GM19438 (cell line): ENCODE measurements at regions not wholly inside any gene's neighbourhood (a gene's known extent, or its start where the extent isn't known, plus 50 kb on each side); places are given as distances from the start of the nearest gene placed in this dataset.
"Not testable (repeated sequence)": the region's sequence is repeated elsewhere in the genome, so short reads cannot be mapped to it uniquely, and the experiment has no call there.

Experiments
- ATAC-seq: cut with Tn5 transposase; IDR thresholded peaks from one replicate; pipeline ENCODE4 v1.9.1; 2021; ENCODE audit warnings: low read depth; ENCODE audit not compliant: unreplicated experiment

DNA sequence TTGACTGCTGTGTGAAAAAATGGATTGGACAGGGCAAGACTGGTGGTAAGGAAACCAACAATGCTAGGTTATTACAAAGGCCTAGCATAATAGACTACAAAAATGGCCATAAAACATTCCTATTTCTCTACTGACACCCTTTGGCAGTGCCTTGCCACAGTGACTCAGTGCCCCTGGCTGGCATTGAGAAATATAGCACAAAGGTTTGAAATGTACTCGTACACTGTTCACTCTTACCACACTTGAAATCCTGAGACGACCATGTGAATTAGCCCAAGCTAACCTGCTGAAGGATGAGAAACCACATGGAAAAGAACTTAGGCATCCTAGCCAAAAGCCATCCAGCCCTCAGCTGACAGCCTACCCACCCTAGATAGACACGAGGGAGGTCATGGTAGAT, 149.8 kb upstream of the PALMD start:
- no peak for ATAC-seq

DNA sequence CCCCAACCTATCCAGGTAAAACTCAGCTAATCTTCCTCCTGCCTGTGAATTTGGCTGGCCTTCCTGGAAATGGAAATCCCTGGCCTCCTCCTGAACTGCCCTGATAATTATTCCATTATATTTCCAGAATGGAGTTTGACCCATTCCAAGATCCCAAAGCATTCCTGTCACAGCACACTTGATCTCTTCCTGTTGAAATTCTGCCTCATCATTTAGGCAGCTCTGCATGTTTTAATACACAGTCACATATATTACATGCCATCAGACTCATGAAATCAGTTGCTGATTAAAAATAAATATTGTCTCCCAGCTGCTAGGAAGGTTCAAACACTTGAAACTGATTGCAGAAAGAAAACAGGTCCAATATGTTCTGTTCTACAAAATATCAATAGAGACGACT, 148.2 kb upstream of the PALMD start:
- no peak for ATAC-seq

DNA sequence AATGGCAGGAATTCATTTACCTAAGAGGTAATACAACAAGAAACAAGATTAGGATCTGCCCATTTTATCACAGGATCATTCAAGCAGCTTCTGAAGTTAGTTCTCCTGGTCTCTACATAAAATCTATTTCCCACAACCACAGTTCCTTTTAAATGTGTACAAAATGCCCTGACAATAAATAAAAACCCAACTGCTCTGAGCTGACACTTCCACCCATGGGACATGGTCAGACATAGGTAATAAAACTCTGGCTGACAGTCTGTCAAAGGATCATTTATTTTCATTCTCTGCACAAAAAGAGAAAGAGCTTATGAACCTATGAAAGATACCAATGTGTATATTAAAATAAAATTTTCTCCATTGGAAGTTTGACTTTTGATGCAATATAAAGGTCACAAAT, 145.4 kb upstream of the PALMD start:
- no peak for ATAC-seq

DNA sequence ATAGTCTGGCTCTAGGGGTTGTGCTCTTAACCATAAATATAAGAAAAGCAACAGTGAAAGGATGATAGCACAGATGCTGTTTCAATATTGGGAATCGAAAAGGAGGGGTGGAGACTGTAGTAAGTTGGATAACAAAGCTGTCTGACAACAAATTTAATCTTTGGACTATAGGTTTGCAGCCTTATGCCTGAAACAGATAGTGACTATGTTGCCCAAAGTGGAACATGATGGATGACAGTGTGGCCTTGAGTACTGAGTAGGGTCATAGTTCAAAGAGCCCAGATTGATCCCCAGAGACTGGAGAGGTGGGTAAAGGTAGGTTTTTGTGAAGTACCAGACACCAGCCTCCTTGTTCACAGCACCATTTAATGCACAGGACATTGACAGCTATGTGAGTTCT, 144.0 kb upstream of the PALMD start:
- no peak for ATAC-seq

DNA sequence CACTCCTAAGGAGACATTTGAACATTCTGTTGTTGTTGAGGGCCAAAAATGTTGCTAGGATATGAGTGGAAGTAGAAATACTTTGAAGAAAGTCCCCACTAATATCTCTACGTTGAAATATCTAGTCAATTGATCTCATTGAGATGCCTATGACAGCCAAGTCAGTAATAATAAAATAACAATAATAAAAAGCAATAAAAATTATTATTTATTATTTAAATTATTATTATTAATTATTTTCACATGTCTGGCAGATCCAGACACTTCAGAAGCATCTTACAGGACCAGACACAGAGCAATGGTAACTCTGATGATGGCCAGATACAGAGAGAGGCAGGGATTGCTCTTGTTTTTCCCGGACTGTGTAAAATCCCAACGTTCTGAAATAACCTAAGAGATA, 143.5 kb upstream of the PALMD start:
- ATAC-seq = no peak

GRCh38 chr1:99503276-99503747, 142.6 kb upstream of the PALMD start:
- no peak for ATAC-seq

GRCh38 chr1:99504287-99504686, 141.6 kb upstream of the PALMD start:
- no peak for ATAC-seq

DNA sequence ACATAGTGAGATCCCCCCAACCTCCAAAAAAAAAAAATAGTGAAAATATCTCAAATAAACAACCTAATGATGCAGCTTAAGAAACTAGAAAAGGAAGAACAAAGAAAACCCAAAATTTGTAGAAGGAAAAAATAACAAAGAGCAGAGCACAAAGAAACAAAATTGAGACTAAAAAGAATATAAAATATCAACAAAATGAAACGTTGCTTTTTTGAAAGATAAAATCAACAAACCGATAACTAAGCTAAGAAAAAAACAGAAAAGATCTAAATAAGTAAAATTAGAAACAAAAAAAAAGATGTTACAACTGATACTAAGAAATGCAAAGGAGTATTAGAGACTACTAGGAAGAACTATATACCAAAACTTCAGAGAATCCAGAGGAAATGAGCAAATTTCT, 139.3 kb upstream of the PALMD start:
- ATAC-seq = no peak

DNA sequence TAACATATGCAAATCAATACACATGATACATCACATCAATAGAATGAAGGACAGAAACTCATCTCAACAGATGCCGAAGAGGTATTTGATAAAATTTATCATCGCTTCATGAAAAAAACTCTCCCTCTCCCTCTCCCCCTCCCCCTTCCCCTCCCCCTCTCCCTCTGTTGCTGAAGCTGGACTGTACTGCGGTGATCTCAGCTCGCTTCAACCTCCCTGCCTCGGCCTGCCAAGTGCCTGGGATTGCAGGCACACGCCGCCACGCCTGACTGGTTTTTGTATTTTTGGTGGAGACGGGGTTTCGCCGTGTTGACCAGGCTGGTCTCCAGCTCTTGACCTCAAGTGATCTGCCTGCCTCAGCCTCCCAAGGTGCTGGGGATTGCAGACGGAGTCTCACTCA, 138.5 kb upstream of the PALMD start:
- not testable (repeated sequence) for ATAC-seq

GRCh38 chr1:99507906-99508732, 137.8 kb upstream of the PALMD start:
- no peak for ATAC-seq

- not testable (repeated sequence) for ATAC-seq
These were observed 137.0 kb upstream of the PALMD start for GRCh38 chr1:99508733-99509445.

DNA sequence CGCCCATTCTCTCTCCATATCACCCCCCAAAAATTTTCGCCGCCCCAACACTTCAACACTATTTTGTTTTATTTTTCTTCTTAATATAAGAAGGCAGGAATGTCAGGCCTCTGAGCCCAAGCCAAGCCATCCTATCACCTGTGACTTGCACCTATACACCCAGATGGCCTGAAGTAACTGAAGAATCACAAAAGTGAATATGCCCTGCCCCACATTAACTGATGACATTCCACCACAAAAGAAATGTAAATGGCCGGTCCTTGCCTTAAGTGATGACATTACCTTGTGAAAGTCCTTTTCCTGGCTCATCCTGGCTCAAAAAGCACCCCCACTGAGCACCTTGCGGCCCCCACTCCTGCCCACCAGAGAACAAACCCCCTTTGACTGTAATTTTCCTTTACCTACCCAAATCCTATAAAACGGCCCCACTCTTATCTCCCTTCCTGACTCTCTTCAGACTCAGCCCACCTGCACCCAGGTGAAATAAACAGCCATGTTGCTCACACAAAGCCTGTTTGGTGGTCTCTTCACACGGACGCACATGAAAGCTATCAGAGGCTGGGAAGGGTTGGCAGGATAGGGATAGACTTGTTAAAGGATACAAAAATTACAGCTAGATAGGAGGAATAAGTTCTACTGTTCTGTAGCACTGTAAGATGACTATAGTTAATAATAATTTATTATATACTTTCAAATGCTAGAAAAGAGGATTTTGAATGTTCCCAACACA, 130.9 kb upstream of the PALMD start:
- not testable (repeated sequence) for ATAC-seq

DNA sequence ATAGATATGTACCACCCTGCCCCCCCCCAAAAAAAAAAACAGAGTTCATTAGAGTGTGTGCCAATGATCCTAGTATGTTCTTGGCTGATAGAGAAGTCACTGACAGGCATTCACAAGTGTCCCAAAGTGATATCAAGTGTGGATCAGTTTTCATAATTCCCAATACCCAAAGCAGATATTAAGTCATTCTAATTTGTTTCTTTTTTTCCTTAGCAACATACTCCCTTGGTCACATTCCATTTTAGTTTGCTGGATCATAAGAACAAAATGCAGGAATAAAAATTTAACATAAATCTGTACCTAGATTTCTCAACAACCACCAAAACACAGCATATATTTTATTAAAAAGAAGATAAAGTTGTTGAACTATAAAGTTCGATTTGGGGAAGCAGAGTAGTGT, 129.8 kb upstream of the PALMD start:
- ATAC-seq = no peak

DNA sequence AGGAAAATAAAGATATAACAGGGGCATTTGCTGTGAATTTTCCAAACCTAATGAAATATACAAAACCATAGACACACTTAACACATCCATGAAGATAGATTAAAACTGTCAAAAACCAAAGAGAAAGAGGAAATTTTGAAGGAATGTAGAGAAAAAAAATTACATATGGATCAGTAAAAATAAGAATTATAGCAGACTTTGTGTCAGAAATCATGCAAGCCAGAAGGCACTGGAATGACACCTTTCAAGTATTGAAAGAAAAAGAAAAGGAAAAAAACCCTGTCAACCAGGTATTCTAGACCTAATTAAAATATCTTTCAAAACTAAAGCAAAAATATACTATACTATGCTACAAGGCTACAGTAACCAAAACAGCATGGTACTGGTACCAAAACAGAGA, 125.8 kb upstream of the PALMD start:
- ATAC-seq = no peak

DNA sequence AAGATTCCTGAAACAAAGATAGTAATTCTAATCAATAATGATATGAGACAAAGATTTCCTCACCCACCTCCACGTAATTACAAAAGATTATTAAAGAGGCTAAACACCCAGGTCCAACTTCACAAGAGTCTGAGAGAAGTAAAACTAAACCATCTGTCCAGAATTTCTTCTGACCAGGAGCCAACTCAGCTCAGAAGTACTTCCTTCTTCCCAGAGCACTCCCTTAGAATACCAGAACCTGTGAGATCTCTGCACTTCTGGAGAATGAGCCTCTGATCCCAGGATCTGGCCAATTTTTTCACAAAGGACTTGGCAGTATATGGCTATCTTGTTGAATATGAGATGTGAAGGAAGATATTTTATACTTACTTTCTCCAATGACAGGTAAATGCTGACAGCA, 120.6 kb upstream of the PALMD start:
- no peak for ATAC-seq

GRCh38 chr1:99527078-99527477, 118.8 kb upstream of the PALMD start:
- ATAC-seq = no peak

DNA sequence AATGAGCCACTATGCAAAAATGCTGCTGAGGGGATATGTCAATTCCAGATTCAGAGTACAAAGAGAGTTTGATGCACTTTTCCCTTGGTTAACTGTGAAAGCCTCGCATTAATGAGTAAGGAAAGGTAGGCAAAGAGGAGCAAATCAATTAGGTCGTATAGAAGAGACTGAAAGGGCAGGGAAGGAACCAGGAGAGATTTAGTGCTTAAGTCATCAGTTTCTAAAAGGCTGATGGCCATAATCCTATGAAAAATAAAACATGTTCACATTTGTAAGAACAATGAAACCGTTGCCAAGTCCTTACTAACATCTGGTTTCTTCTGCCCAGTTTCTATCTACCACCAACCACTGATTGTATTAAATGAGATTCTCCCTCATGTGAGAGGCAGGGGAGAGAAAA, 118.4 kb upstream of the PALMD start:
- no peak for ATAC-seq

- no peak for ATAC-seq
These were observed 116.9 kb upstream of the PALMD start for GRCh38 chr1:99529002-99529401.

GRCh38 chr1:99531578-99532275, 114.2 kb upstream of the PALMD start:
- no peak for ATAC-seq

GRCh38 chr1:99532276-99532580, 113.7 kb upstream of the PALMD start:
- no peak for ATAC-seq
